ENCODE measurements at regions not wholly inside any gene's neighbourhood (a gene's known extent, or its start where the extent isn't known, plus 50 kb on each side); places are given as distances from the start of the nearest gene placed in this dataset.

DNA sequence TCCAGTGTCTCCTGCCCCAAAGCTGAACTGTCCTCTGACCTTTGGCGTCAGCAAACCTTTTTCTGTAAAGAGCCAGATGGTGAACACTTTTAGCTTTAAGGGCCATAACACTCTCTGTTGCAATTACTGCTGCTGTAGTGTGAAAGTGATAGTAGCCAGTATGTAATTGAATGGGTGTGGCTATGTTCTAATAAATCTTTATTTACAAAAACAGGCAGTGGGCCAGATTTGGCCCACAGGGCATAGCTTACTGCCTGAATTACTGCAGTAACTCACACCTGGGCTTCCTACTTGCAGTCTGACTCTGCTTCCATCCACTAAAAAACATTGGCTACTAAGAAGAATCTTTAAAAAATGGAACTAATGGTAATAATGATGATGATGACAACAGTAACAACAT, 68.0 kb upstream of the SLC6A11 start:
- no peak overlapping the region for H3K4me3 Mint-ChIP-seq (ENCODE audit: unreplicated experiment)
- no peak overlapping the region for H3K27ac Mint-ChIP-seq (ENCODE audit: low read depth, unreplicated experiment)
- no TSS peak for BruUV-seq (replicated peaks)
- no peak for DNase-seq (ENCODE audit: unreplicated experiment)
- intact Hi-C loops (cut with micrococcal nuclease): no loop called here
- no peaks in the 10 kb centered on the region for H3K9me3 Mint-ChIP-seq (ENCODE audit: unreplicated experiment)
- CTCF ChIA-PET: interaction anchor here (0.6 to 3.9 kb wide), 4 partner anchors 9 to 137 kb away, joined by 4 to 29 read pairs (median 11); no protein-coding TSS in a partner anchor
- no peaks in the 10 kb centered on the region for H3K36me3 Mint-ChIP-seq (ENCODE audit: insufficient read depth, unreplicated experiment)
- peaks cover 4% of the 10 kb centered on the region for H3K27me3 Mint-ChIP-seq (ENCODE audit: insufficient read depth, unreplicated experiment)
- POLR2A ChIA-PET: interaction anchor here (0.7 kb wide), 1 partner anchor 424 kb away, joined by 3 read pairs; no protein-coding TSS in a partner anchor
- TF ChIP-seq, protein P1, sequence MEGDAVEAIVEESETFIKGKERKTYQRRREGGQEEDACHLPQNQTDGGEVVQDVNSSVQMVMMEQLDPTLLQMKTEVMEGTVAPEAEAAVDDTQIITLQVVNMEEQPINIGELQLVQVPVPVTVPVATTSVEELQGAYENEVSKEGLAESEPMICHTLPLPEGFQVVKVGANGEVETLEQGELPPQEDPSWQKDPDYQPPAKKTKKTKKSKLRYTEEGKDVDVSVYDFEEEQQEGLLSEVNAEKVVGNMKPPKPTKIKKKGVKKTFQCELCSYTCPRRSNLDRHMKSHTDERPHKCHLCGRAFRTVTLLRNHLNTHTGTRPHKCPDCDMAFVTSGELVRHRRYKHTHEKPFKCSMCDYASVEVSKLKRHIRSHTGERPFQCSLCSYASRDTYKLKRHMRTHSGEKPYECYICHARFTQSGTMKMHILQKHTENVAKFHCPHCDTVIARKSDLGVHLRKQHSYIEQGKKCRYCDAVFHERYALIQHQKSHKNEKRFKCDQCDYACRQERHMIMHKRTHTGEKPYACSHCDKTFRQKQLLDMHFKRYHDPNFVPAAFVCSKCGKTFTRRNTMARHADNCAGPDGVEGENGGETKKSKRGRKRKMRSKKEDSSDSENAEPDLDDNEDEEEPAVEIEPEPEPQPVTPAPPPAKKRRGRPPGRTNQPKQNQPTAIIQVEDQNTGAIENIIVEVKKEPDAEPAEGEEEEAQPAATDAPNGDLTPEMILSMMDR (IDR thresholded peaks at IDR 0.05; ENCODE audit: unreplicated experiment): no peak
- H3K4me1 Mint-ChIP-seq (ENCODE audit: insufficient read depth, unreplicated experiment): no peaks in the 10 kb centered on the region

DNA sequence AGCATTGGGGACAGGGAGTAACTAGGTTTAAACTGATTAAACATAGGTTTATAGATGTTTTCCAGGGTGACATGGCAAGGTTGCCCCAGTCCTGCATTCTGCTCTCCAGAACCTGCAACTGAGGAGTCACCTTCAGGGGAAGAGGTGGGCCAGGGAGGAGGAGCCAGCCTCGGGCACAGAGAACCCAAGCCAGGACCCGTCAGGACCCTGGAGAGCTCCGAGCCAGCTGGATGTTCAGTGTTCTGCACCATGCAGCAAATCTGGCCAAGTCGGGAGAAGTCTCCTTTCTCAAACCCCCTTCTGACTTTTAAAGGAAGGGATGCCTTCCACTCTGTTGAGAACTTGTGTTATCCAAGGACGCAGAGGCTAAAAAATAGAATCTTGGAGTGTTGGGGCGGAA, 62.1 kb upstream of the SLC6A11 start:
- Mint-ChIP-seq H3K27ac (ENCODE audit: low read depth, unreplicated experiment) (no peak overlapping the region), H3K4me3 (ENCODE audit: unreplicated experiment) (no peak overlapping the region), H3K36me3 (ENCODE audit: insufficient read depth, unreplicated experiment) (no peaks in the 10 kb centered on the region), H3K4me1 (ENCODE audit: insufficient read depth, unreplicated experiment) (no peaks in the 10 kb centered on the region), H3K27me3 (ENCODE audit: insufficient read depth, unreplicated experiment) (no peaks in the 10 kb centered on the region), H3K9me3 (ENCODE audit: unreplicated experiment) (no peaks in the 10 kb centered on the region)
- intact Hi-C loops (cut with micrococcal nuclease): loop anchor here (10.0 kb wide), 1 partner anchor 581 kb away; no protein-coding TSS in a partner anchor
- POLR2A ChIA-PET: interaction anchor here (1.4 kb wide), 1 partner anchor 14 kb away, joined by 3 read pairs; no protein-coding TSS in a partner anchor
- TF ChIP-seq, protein P1 (IDR thresholded peaks at IDR 0.05; ENCODE audit: unreplicated experiment): no peak
- CTCF ChIA-PET: interaction anchor here (0.6 to 7.6 kb wide), 4 partner anchors 10 to 128 kb away, joined by 3 to 104 read pairs (median 30); no protein-coding TSS in a partner anchor
- DNase-seq (ENCODE audit: unreplicated experiment): peak; percentile 55
- no TSS peak for BruUV-seq (replicated peaks)

DNA sequence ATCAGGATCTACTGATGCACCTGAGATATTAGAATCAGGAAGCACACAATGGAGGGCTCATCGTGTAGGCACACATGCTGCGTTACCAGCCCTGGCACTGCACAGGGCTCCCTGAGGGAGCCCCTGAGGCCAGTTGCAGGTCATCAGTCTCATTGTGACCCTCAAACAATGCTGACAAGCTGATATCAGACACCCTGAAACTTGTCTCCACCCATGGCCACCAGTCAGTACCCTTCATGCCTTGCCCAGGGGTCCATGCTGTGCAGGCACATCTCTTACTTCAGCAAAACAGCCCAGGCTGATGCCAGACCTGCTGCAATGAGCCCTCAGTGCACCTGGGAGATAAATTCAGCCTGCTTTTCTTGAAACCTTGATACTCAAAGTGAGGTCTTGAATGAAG, 59.5 kb upstream of the SLC6A11 start:
- TF ChIP-seq, protein P1 (IDR thresholded peaks at IDR 0.05; ENCODE audit: unreplicated experiment): no peak
- CTCF ChIA-PET: interaction anchor here (0.7 to 8.9 kb wide), 10 partner anchors 8 to 578 kb away, joined by 3 to 138 read pairs (median 28); no protein-coding TSS in a partner anchor
- H3K4me1 Mint-ChIP-seq (ENCODE audit: insufficient read depth, unreplicated experiment): no peaks in the 10 kb centered on the region
- no TSS peak for BruUV-seq (replicated peaks)
- no peak overlapping the region for H3K4me3 Mint-ChIP-seq (ENCODE audit: unreplicated experiment)
- H3K36me3 Mint-ChIP-seq (ENCODE audit: insufficient read depth, unreplicated experiment): no peaks in the 10 kb centered on the region
- H3K27ac Mint-ChIP-seq (ENCODE audit: low read depth, unreplicated experiment): no peak overlapping the region
- DNase-seq (ENCODE audit: unreplicated experiment): no peak
- intact Hi-C loops (cut with micrococcal nuclease): loop anchor here (10.0 kb wide), 1 partner anchor 578 kb away; no protein-coding TSS in a partner anchor
- H3K27me3 Mint-ChIP-seq (ENCODE audit: insufficient read depth, unreplicated experiment): peaks cover 13% of the 10 kb centered on the region
- no peaks in the 10 kb centered on the region for H3K9me3 Mint-ChIP-seq (ENCODE audit: unreplicated experiment)
- POLR2A ChIA-PET: no interaction called here

DNA sequence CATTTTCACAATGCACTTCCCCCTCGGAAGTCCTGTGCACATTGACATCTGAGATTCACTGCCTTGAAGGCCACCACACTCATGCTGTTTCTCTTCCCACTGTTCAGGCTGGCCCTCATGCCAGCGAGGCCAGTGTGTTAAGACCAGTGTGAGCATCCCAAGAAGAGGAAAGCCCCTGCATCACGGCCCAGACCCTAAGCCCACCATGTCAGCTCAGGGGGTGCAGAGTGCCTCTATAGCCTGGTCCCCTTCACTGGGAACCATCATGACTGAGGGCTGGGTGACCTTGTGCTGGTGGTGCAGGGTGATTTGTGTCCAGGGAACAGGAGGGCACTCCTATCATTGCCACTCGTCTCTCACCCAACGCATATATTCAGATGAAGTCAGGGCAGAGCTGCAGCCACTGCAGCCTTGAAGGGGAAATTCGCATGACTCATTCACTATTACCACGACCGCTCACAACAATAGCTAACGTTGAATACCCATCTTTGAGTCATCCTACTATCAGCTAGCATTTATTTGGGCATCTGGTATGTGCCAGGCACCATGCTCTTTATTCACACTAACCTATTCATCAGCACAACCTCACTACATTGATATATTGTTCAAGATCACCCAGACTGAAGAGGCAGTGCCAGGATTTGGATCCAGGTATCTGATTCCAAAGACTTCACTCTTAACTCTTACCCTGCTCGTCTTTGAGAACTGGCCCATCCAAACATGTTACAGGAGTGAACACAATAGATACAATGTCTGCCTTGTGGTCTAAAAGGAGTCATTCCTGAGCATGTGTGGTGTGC, 58.8 kb upstream of the SLC6A11 start:
- TF ChIP-seq, protein P1 (IDR thresholded peaks at IDR 0.05; ENCODE audit: unreplicated experiment): no peak
- ChIA-PET CTCF (interaction anchor here (0.8 to 8.9 kb wide), 21 partner anchors 9 to 578 kb away, joined by 3 to 138 read pairs (median 6); no protein-coding TSS in a partner anchor), POLR2A (interaction anchor here (0.5 kb wide), 1 partner anchor 19 kb away, joined by 3 read pairs; no protein-coding TSS in a partner anchor)
- H3K4me3 Mint-ChIP-seq (ENCODE audit: unreplicated experiment): no peak overlapping the region
- DNase-seq (ENCODE audit: unreplicated experiment): peak; percentile 46
- H3K36me3 Mint-ChIP-seq (ENCODE audit: insufficient read depth, unreplicated experiment): no peaks in the 10 kb centered on the region
- no peaks in the 10 kb centered on the region for H3K4me1 Mint-ChIP-seq (ENCODE audit: insufficient read depth, unreplicated experiment)
- H3K27me3 Mint-ChIP-seq (ENCODE audit: insufficient read depth, unreplicated experiment): peaks cover 13% of the 10 kb centered on the region
- no peak overlapping the region for H3K27ac Mint-ChIP-seq (ENCODE audit: low read depth, unreplicated experiment)
- intact Hi-C loops (cut with micrococcal nuclease): loop anchor here (10.0 kb wide), 1 partner anchor 578 kb away; no protein-coding TSS in a partner anchor
- H3K9me3 Mint-ChIP-seq (ENCODE audit: unreplicated experiment): no peaks in the 10 kb centered on the region
- BruUV-seq (replicated peaks): no TSS peak

Data from MCF 10A (cell line).